Activated CD4-positive, CD25-positive, alpha-beta regulatory T cell treated with anti-CD3 and anti-CD28 coated beads, Interleukin-2, amount 50 U/mL, for 72 hours (primary cell): ENCODE measurements at regions not wholly inside any gene's neighbourhood (a gene's known extent, or its start where the extent isn't known, plus 50 kb on each side); places are given as distances from the start of the nearest gene placed in this dataset.

ENCODE experiments used
- DNase-seq: peaks from one replicate; pipeline ENCODE4 v3.0.0; 2021

GRCh38 chr20:7818477-7818876 lies 121.8 kb downstream of the HAO1 start:
- no peak for DNase-seq

- DNase-seq, result no peak
Measured at GRCh38 chr20:7820897-7821296, 119.4 kb downstream of the HAO1 start.

- no peak for DNase-seq
Measured at GRCh38 chr20:7822772-7823171, 117.5 kb downstream of the HAO1 start.

GRCh38 chr20:7828437-7828836 lies 111.8 kb downstream of the HAO1 start:
- DNase-seq, result no peak

- DNase-seq, result no peak
Measured at GRCh38 chr20:7829031-7829430, 111.2 kb downstream of the HAO1 start.

GRCh38 chr20:7829776-7830175 lies 110.5 kb downstream of the HAO1 start:
- DNase-seq, result no peak
